OCI-LY7 (cell line): ENCODE measurements at regions not wholly inside any gene's neighbourhood (a gene's known extent, or its start where the extent isn't known, plus 50 kb on each side); places are given as distances from the start of the nearest gene placed in this dataset.

Experiments
- CTCF ChIP-seq: fragments of 200-600 bp; sonication (generic); conservative IDR thresholded peaks from 2 replicates; pipeline ENCODE4 v1.5.1; 2014; ENCODE audit warnings: mild to moderate bottlenecking, antibody characterized with exemption, low read length, moderate library complexity, mixed read lengths
- EZH2phosphoT487 ChIP-seq: fragments of 200-600 bp; sonication (generic); IDR thresholded peaks from 2 replicates; pipeline ENCODE4 v1.6.1; 2018; ENCODE audit warnings: low read depth, borderline replicate concordance, mild to moderate bottlenecking, mixed run types, antibody characterized with exemption, low read length, moderate library complexity, mixed read lengths

DNA sequence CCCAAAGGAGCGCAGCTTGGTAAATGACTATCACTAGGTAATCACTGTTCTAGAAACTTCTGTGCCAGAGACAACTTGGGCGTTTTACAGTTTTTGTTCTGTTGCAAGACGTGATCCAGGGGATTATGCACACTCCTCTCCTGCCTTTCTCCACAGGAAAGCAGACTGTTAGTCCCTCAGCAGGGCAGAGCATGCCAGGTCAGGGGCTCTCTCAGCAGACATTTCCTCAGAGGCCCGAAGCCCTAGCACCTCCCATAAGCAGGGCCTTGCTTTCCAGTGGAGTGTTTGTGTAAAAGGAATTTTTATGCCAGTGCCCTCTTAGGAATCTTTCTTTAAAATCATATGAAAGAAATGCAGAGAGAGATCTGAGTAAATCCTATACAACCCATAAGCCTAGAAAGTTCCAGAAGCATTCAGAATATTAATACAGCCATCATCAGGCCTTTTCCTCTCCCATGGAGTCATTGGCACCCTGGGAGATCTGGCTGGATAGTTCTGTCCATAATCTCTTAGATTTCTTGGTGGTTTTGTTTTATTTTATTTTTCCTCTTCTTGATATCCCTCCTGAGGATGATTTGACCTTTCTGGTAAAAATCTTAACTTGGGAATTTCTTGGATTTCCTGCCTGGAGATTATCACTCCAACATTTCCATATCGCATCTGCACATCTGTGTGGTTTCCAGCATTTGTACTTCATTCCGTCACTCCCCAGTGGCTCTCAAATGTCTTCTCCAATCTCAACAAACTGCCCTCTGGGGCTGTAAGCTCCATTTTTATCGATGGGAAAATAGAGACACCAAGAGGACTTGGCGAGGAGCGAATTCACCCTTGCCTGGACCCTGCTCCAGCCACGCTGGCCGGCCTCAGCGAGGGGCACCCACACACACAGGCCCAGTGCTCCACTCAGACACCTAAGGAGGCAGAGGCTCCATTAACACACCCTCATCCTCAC is 116.1 kb downstream of the PSMG1 start:
- no peak for TF ChIP-seq CTCF
- no peak for TF ChIP-seq EZH2phosphoT487
